ENCODE measurements at regions not wholly inside any gene's neighbourhood (a gene's known extent, or its start where the extent isn't known, plus 50 kb on each side); places are given as distances from the start of the nearest gene placed in this dataset.

- Histone ChIP-seq H4K20me1 (ENCODE audit: insufficient read depth) (no peaks in the 10 kb centered on the region), H3K4me1 (ENCODE audit: control insufficient read depth in 1 of 2, insufficient read depth in 2 of 2, low read depth in 1 of 2, low read length in 1 of 2) (peaks cover 0 to 30% of the 10 kb centered on the region in 2 experiments; a peak in 1 of 4 replicates), H3K9ac (no peak overlapping the region), H3K4me2 (no peak overlapping the region), H3F3A (replicated peaks; ENCODE audit: insufficient read depth) (no peaks in the 10 kb centered on the region), H3K4me3 (ENCODE audit: low read depth in 2 of 2, low read length in 1 of 2) (no peak overlapping the region), H3K9me3 (no peaks in the 10 kb centered on the region), H3K27me3 (ENCODE audit: insufficient read depth) (no peaks in the 10 kb centered on the region), H2AFZ (ENCODE audit: low read depth) (no peak overlapping the region), H3K79me2 (ENCODE audit: insufficient read depth) (no peaks in the 10 kb centered on the region), H3K9me2 (no peaks in the 10 kb centered on the region), H3K36me3 (replicated peaks in 1 of 2; ENCODE audit: control insufficient read depth in 1 of 2, insufficient read depth in 2 of 2, low read length in 1 of 2) (no peaks in the 10 kb centered on the region), H3K27ac (ENCODE audit: low read depth in 2 of 2, low read length in 1 of 2) (no peak overlapping the region)
- WGBS (ENCODE audit: low lambda C conversion rate), result 88% methylated on average over 10 of the region's 10 CpGs
- TF ChIP-seq RFX5 (IDR thresholded peaks at IDR 0.05; ENCODE audit: low read length) (no peak), YY1 (IDR thresholded peaks at IDR 0.05; ENCODE audit: low read depth) (no peak), JUND (IDR thresholded peaks at IDR 0.05) (no peak), USF2 (IDR thresholded peaks at IDR 0.05; ENCODE audit: borderline replicate concordance, low read depth, low read length) (no peak), RAD21 (IDR thresholded peaks at IDR 0.05; ENCODE audit: low read length) (no peak), FOXJ3 (CRISPR knock-in tag; IDR thresholded peaks at IDR 0.05) (no peak), SMC3 (IDR thresholded peaks at IDR 0.05; ENCODE audit: low read depth, low read length) (no peak), CTCF (IDR thresholded peaks at IDR 0.05) (no peak), FOSL2 (IDR thresholded peaks at IDR 0.05; ENCODE audit: borderline replicate concordance, low read depth) (no peak), ELF1 (IDR thresholded peaks at IDR 0.05) (no peak), TAF1 (IDR thresholded peaks at IDR 0.05; ENCODE audit: borderline replicate concordance, low read depth, low read length) (no peak), NFIC (IDR thresholded peaks at IDR 0.05; ENCODE audit: borderline replicate concordance) (no peak), NRF1 (IDR thresholded peaks at IDR 0.05; ENCODE audit: low read depth, low read length) (no peak)
- ChIA-PET CTCF (interaction anchor here (0.6 to 2.9 kb wide), 9 partner anchors 10 to 379 kb away, joined by 3 to 8 read pairs (median 4); no protein-coding TSS in a partner anchor), POLR2A (no interaction called here)
- DNase-seq, result no peak
These were observed 87.2 kb downstream of the RHOB start for GRCh38 chr2:20533993-20534622.

GRCh38 chr2:20534913-20535801 lies 88.3 kb downstream of the RHOB start:
- no peak overlapping the region for H2AFZ ChIP-seq (ENCODE audit: low read depth)
- H3K4me3 ChIP-seq (ENCODE audit: low read depth in 2 of 2, low read length in 1 of 2), result no peak overlapping the region
- H3K4me2 ChIP-seq, result no peak overlapping the region
- H3K27me3 ChIP-seq (ENCODE audit: insufficient read depth), result no peaks in the 10 kb centered on the region
- no peaks in the 10 kb centered on the region for H4K20me1 ChIP-seq (ENCODE audit: insufficient read depth)
- ChIA-PET POLR2A (no interaction called here), CTCF (interaction anchor here (1.3 to 2.9 kb wide), 6 partner anchors 9 to 107 kb away, joined by 4 to 8 read pairs (median 4); no protein-coding TSS in a partner anchor)
- no peak overlapping the region for H3K27ac ChIP-seq (ENCODE audit: low read depth in 2 of 2, low read length in 1 of 2)
- no peaks in the 10 kb centered on the region for H3K9me3 ChIP-seq
- 90% methylated on average over 16 of the region's 19 CpGs for WGBS (ENCODE audit: low lambda C conversion rate)
- peaks cover 0 to 30% of the 10 kb centered on the region in 2 experiments; a peak in 1 of 4 replicates for H3K4me1 ChIP-seq (ENCODE audit: control insufficient read depth in 1 of 2, insufficient read depth in 2 of 2, low read depth in 1 of 2, low read length in 1 of 2)
- no peak overlapping the region for H3K9ac ChIP-seq
- H3F3A ChIP-seq (replicated peaks; ENCODE audit: insufficient read depth), result no peaks in the 10 kb centered on the region
- no peaks in the 10 kb centered on the region for H3K79me2 ChIP-seq (ENCODE audit: insufficient read depth)
- H3K9me2 ChIP-seq, result no peaks in the 10 kb centered on the region
- no peak for DNase-seq
- H3K36me3 ChIP-seq (replicated peaks in 1 of 2; ENCODE audit: control insufficient read depth in 1 of 2, insufficient read depth in 2 of 2, low read length in 1 of 2), result no peaks in the 10 kb centered on the region
- TF ChIP-seq MXI1 (IDR thresholded peaks at IDR 0.05; ENCODE audit: low read depth, low read length), result no peak
- no peak for TF ChIP-seq FOXJ3 (CRISPR knock-in tag; IDR thresholded peaks at IDR 0.05)
- TF ChIP-seq CTCF (IDR thresholded peaks at IDR 0.05), result no peak
- TF ChIP-seq ZBTB33 (IDR thresholded peaks at IDR 0.05; ENCODE audit: borderline replicate concordance, low read depth), result no peak
- no peak for TF ChIP-seq TAF1 (IDR thresholded peaks at IDR 0.05; ENCODE audit: borderline replicate concordance, low read depth, low read length)
- TF ChIP-seq SIN3A (IDR thresholded peaks at IDR 0.05; ENCODE audit: borderline replicate concordance, low read depth, low read length), result no peak
- TF ChIP-seq MAX (IDR thresholded peaks at IDR 0.05; ENCODE audit: low read depth), result no peak

Data from SK-N-SH (cell line).